Prostate gland (tissue), 2 donors: ENCODE measurements at regions not wholly inside any gene's neighbourhood (a gene's known extent, or its start where the extent isn't known, plus 50 kb on each side); places are given as distances from the start of the nearest gene placed in this dataset.

Experiments used
- DNase-seq: peaks from one replicate; pipeline ENCODE4 v3.0.0-alpha.2; 2019; ENCODE audit warnings: low spot score
- H3K27ac ChIP-seq, 2 donors: fragments of 200-600 bp; sonication (generic); 2 replicates each; pipeline ENCODE4 v1.5.1; 2017 to 2019
- H3K27me3 ChIP-seq: fragments of 200-600 bp; sonication (generic); replicated peaks from 2 replicates; pipeline ENCODE4 v1.5.1; 2019; ENCODE audit not compliant: insufficient read depth
- H3K36me3 ChIP-seq, 2 donors: fragments of 200-600 bp; sonication (generic); 1 replicate in 1 of 2; 2 replicates in 1 of 2; pipeline versions ENCODE4 v1.5.1 to v1.8.1; 2017 to 2019
- H3K4me1 ChIP-seq: fragments of 200-600 bp; sonication (generic); replicated peaks from 2 replicates; pipeline ENCODE4 v1.5.1; 2019
- H3K4me3 ChIP-seq, 2 donors: fragments of 200-600 bp; sonication (generic); 2 replicates each; pipeline ENCODE4 v1.5.1; 2017 to 2019
- H3K9me3 ChIP-seq: fragments of 200-600 bp; sonication (generic); 2 replicates; pipeline ENCODE4 v1.5.1; 2017
- POLR2A ChIP-seq: fragments of 450-650 bp; IDR thresholded peaks from one replicate; pipeline ENCODE4 v1.6.1; 2016; ENCODE audit warnings: antibody characterized with exemption, mild to moderate bottlenecking
- POLR2AphosphoS5 ChIP-seq: sonication (generic); formaldehyde crosslinking; IDR thresholded peaks from one replicate; pipeline ENCODE4 v1.6.1; 2017; ENCODE audit warnings: antibody characterized with exemption
- WGBS: methylation state at CpG from one replicate; pipeline ENCODE4 v1.1.5; 2018; 5-methylcytosine and 5-hydroxymethylcytosine counted together
- intact Hi-C: fragments of 100-400 bp; cut with DNase I; formaldehyde crosslinking; loops from one replicate; pipeline ENCODE4 v1.14.2; 2022
- TF ChIP-seq, protein P1 (sequence below), 4 experiments: fragments of 200-600 bp in 2 of 4; fragments of 450-650 bp in 2 of 4; sonication (generic) in 2 of 4; IDR thresholded peaks; 1 replicate in 3 of 4; 2 replicates in 1 of 4; pipeline ENCODE4 v1.5.1; 2016 to 2019; ENCODE audit warnings: antibody characterized with exemption in 4 of 4, mild to moderate bottlenecking in 2 of 4, moderate library complexity in 2 of 4

DNA sequence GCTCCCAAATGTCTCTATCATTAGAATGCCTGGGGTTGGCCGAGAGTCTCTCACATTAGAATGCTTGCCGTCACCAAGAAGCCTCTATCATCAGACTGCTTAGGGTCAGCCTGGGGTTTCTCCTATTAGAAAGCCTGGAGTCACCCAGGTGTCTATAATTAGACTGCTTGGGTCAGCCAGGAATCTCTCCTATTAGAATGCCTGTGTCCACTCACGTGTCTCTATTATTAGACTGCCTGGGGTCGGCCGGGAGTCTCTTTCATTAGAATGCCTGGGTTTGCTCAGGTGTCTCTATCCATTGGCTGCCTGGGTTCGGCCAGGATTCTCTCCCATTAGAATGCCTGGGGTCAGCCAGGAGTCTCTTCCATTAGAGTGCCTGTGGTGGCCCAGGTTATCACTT is 1453.1 kb downstream of the UQCRFS1 start:
- Histone ChIP-seq H3K36me3 (no peaks in the 10 kb centered on the region), H3K4me3 (no peak overlapping the region), H3K27ac (no peak overlapping the region), H3K27me3 (no peaks in the 10 kb centered on the region), H3K4me1 (no peaks in the 10 kb centered on the region), H3K9me3 (no peaks in the 10 kb centered on the region)
- 95% methylated on average over 6 of the region's 6 CpGs for WGBS
- TF ChIP-seq POLR2AphosphoS5: no peak
- no peak for TF ChIP-seq POLR2A
- TF ChIP-seq, protein P1, sequence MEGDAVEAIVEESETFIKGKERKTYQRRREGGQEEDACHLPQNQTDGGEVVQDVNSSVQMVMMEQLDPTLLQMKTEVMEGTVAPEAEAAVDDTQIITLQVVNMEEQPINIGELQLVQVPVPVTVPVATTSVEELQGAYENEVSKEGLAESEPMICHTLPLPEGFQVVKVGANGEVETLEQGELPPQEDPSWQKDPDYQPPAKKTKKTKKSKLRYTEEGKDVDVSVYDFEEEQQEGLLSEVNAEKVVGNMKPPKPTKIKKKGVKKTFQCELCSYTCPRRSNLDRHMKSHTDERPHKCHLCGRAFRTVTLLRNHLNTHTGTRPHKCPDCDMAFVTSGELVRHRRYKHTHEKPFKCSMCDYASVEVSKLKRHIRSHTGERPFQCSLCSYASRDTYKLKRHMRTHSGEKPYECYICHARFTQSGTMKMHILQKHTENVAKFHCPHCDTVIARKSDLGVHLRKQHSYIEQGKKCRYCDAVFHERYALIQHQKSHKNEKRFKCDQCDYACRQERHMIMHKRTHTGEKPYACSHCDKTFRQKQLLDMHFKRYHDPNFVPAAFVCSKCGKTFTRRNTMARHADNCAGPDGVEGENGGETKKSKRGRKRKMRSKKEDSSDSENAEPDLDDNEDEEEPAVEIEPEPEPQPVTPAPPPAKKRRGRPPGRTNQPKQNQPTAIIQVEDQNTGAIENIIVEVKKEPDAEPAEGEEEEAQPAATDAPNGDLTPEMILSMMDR (IDR thresholded peaks at IDR 0.05): no peak
- no peak for DNase-seq
- intact Hi-C loops: no loop called here

DNA sequence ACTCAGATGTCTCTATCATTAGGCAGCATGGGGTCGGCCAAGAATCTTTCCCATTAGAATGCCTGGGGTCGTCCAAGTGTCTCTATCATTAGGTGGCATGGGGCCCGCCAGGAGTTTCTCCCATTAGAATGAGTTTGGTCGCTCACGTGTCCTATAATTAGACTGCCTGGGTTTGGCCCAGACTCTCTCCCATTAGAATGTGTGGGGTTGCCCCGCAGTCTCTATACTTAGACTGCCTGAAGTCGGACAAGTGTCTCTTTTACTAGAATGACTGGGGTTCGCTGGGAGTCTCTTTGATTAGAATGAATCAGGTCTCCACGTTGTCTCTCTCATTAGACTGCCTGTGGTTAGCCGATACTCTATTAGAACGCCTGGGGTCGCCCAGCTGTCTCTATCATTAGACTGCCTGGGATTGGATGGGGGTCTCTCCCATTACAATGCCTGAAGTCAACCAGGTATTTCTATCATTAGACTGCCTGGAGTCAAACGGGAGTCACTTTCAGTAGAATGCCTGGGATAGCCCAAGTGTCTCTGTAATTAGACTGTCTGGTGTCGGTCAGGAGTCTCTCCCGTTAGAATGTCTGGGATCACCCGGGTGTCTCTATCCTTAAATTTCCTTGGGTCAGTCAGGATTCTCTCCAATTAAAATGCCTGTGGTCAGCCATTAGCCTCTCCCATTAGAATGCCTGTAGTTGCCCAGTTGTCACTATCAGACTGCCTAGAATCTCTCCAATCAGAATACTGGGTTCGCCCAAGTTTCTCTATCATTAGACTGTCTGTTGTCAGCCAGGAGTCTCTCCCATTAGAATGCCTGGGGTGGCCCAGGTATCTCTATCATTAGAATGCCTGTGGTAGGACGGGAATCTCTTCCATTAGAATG is 1454.1 kb downstream of the UQCRFS1 start:
- Histone ChIP-seq H3K4me1 (no peaks in the 10 kb centered on the region), H3K27me3 (no peaks in the 10 kb centered on the region), H3K9me3 (no peaks in the 10 kb centered on the region), H3K36me3 (no peaks in the 10 kb centered on the region), H3K4me3 (no peak overlapping the region), H3K27ac (no peak overlapping the region)
- WGBS: 79% methylated on average over 18 of the region's 18 CpGs
- no peak for TF ChIP-seq POLR2AphosphoS5
- TF ChIP-seq, protein P1 (IDR thresholded peaks at IDR 0.05): no peak
- DNase-seq: no peak
- intact Hi-C loops: no loop called here

DNA sequence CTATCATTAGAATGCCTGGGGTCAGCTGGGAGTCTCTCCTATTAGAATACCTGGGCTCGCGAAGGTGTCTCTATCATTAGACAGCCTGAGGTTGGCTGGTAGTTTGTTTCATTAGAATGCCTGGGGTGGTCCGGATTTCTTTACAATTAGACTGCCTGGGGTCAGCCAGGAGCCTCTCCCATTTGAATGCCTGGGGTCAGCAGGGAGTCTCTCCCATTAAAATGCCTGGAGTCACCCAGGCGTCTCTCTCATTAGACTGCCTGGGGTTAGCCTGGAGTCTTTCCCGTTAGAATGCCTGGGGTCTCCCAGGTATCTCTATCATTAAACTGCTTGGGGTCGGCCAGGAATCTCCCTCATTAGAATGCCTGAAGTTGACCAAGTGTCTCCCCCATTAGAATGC is 1458.3 kb downstream of the UQCRFS1 start:
- H3K9me3 ChIP-seq: no peaks in the 10 kb centered on the region
- no peaks in the 10 kb centered on the region for H3K36me3 ChIP-seq
- TF ChIP-seq, protein P1 (IDR thresholded peaks at IDR 0.05): no peak
- no peak for TF ChIP-seq POLR2AphosphoS5
- DNase-seq: no peak
- no peak overlapping the region for H3K27ac ChIP-seq
- H3K4me3 ChIP-seq: no peak overlapping the region
- WGBS: 57% methylated on average over 6 of the region's 6 CpGs
- intact Hi-C loops: no loop called here
- H3K4me1 ChIP-seq: no peaks in the 10 kb centered on the region
- H3K27me3 ChIP-seq: no peaks in the 10 kb centered on the region

DNA sequence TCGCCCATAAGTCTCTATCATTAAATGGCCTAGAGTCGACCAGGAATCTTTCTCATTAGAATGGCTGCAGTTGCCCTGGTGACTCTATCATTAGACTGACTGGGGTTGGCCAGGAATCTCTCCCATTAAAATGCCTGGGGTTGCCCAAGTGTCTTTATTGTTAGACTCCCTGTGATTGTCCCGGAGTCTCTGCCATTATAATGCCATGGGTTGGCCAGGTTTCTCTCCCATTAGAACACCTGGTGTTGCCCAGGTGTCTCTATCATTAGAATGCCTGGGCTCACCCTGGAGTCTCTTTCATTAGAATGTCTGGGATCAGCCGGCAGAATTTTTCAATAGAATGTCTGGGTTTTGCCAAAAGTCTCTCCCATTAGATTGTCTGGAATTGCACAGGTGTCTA is 1459.3 kb downstream of the UQCRFS1 start:
- no peak overlapping the region for H3K27ac ChIP-seq
- H3K9me3 ChIP-seq: no peaks in the 10 kb centered on the region
- no peaks in the 10 kb centered on the region for H3K27me3 ChIP-seq
- no peaks in the 10 kb centered on the region for H3K36me3 ChIP-seq
- WGBS: 81% methylated on average over 4 of the region's 4 CpGs
- DNase-seq: no peak
- TF ChIP-seq POLR2A (no peak), POLR2AphosphoS5 (no peak)
- no peak overlapping the region for H3K4me3 ChIP-seq
- intact Hi-C loops: no loop called here
- H3K4me1 ChIP-seq: no peaks in the 10 kb centered on the region

DNA sequence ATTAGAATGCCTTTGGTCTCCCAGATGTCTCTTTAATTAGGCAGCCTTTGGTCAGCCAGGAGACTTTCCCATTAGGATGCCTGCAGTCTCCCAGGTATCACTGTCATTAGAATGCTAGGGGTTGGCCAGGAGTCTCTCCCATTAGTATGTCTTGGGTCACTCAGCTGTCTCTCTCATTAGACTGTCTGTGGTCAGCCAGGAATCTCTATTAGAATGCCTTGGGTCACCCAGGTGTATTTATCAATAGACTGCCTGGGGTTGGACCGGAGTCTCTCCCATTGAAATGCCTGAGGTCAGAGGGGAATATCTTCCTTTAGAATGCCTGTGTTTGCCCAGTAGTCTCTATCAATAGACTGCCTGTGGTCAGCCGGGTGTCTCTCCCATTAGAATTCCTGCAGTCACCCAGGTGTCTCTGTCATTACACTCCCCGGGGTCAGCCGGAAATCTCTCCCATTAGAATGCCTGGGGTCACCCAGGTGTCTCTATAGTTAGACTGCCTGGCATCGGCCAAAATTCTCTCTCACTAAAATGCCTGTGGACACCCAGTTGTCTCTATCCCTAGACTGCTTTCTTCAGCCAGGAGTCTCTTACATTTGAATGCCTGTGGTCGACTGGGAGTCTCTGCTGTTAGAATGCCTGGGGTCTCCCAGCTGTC is 1460.3 kb downstream of the UQCRFS1 start:
- no peaks in the 10 kb centered on the region for H3K36me3 ChIP-seq
- no peak for DNase-seq
- no peaks in the 10 kb centered on the region for H3K27me3 ChIP-seq
- no peak overlapping the region for H3K27ac ChIP-seq
- no peak overlapping the region for H3K4me3 ChIP-seq
- H3K4me1 ChIP-seq: no peaks in the 10 kb centered on the region
- intact Hi-C loops: no loop called here
- TF ChIP-seq, protein P1 (IDR thresholded peaks at IDR 0.05): no peak
- TF ChIP-seq POLR2A (no peak), POLR2AphosphoS5 (no peak)
- 92% methylated on average over 6 of the region's 6 CpGs for WGBS
- H3K9me3 ChIP-seq: no peaks in the 10 kb centered on the region
